ENCODE measurements at regions not wholly inside any gene's neighbourhood (a gene's known extent, or its start where the extent isn't known, plus 50 kb on each side); places are given as distances from the start of the nearest gene placed in this dataset.

GRCh38 chr18:40993363-40993762 is 961.7 kb upstream of the PIK3C3 start:
- no peak for DNase-seq (ENCODE audit: extremely low read depth, low read depth, low spot score)

DNA sequence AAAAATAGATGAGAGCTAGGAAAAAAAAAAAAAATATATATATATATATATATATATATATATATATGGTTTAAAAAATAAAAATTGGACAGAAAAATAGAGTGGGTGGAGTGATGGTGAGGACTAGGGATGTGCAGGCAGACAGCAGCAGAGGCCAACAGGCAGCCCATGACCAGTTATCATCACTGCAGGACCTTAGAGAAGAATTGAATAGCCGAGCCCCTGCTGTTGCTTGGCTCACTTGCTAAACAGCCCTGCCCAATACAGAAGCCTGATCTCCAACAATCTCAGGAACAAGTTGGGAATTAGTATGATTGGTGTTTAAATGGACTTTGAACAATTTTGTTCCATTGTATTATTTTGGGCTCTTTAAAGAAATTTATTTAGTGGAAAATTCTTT is 967.5 kb upstream of the PIK3C3 start:
- DNase-seq (ENCODE audit: extremely low read depth, low read depth, low spot score), result no peak

DNA sequence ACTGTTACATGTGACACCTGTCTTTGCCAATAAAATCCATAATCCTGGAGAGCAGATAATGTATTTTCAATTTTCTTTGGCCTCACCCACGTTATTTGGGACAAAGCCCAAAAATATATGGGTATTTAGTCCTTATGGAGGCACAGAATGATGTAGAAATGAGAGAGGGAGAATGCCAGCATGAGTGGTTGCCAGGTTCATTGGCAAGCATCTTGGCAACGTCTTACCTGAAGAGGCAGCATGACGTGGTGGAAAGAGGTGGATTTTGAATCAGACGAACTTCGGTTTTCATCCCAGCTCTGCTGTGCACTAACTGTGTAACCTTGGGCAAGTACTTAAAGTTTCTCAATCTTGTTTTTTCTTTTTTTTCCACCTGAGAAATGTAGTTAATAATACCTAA is 969.6 kb upstream of the PIK3C3 start:
- no peak for DNase-seq (ENCODE audit: extremely low read depth, low read depth, low spot score)

DNA sequence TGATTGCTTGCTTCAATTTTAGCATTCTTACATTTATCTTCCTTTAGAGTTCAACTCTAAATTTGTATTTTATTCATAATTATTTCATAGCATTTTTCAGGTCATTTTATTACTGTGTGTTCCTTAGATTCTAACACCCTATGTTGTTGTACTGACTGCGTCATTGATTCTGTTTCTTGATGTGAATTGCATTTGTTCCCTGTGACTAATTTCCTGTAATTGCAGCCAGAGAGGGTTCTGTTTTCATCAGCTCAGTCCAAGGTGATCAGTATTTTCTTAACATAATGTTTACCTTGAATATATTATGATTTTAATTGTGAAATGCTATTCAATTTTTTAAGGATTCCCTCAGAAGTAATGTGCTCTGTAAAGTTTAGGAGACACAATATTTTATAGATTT is 970.2 kb upstream of the PIK3C3 start:
- DNase-seq (ENCODE audit: extremely low read depth, low read depth, low spot score), result peak; percentile 27

GRCh38 chr18:40983835-40984234 is 971.2 kb upstream of the PIK3C3 start:
- DNase-seq (ENCODE audit: extremely low read depth, low read depth, low spot score), result no peak

DNA sequence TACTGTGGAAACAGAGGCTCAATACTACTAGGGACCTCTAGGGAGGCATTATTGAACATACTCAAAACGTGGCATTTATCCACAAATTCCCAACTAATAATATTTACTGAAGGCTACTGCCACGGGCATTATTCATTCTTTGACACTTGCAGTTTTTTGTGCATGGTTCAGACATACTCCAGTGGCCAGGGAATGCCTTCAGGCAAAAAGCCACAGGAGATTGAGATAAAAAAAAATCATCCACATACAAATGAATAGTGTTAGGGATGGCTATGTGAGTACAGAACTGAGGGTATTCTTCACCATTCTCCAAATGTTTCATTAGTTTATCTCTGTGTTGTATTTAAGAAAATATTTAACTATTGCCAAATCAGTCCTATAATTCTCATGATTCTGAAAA is 974.9 kb upstream of the PIK3C3 start:
- no peak for DNase-seq (ENCODE audit: extremely low read depth, low read depth, low spot score)

- no peak for DNase-seq (ENCODE audit: extremely low read depth, low read depth, low spot score)
Measured at GRCh38 chr18:40976050-40976449, 979.0 kb upstream of the PIK3C3 start.

DNA sequence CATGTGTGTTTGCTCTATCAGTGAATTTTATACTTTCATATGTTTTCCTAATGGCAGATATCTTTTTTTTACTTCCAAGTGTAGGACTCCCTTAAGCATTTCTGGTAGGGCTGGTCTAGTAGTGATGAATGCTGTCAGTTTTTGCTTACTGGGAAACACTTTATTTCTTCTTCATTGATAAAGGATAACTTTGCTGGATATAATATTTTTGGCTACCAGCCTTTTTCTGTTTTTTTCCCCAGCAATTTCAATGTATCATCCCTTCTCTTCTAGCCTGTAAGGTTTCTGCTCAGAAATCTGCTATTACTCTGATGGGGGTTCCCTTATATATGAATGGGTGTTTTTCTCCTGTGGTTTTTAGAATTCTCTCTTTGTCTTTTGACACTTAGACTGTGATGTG is 980.6 kb upstream of the PIK3C3 start:
- DNase-seq (ENCODE audit: extremely low read depth, low read depth, low spot score), result no peak

GRCh38 chr18:40962784-40963183 is 992.2 kb upstream of the PIK3C3 start:
- no peak for DNase-seq (ENCODE audit: extremely low read depth, low read depth, low spot score)

DNA sequence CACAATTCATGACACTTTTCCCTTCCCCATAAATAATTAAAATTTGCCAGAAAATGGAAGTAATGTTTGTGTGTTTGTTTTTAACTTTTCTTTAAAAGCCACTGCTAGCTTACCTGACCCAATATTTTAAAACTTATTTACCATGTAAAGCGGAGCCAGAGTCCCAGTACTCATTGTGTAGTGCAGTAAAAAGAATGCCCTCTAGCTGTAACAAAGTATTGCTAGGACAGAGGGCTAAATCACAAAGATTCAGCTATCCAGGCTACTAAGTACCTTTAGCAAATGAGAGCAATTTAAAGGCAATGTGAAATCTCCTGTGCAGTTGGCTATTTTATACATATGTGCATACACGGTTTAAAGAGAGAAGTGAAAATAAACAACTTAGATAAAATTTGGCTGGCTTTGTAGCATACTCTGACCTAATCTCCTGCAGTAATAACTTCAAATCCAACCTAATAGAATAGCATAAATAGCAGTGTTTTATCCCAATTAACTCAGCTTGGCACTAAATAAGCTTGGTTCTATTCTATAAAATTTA is 997.4 kb upstream of the PIK3C3 start:
- no peak for DNase-seq (ENCODE audit: extremely low read depth, low read depth, low spot score)

DNA sequence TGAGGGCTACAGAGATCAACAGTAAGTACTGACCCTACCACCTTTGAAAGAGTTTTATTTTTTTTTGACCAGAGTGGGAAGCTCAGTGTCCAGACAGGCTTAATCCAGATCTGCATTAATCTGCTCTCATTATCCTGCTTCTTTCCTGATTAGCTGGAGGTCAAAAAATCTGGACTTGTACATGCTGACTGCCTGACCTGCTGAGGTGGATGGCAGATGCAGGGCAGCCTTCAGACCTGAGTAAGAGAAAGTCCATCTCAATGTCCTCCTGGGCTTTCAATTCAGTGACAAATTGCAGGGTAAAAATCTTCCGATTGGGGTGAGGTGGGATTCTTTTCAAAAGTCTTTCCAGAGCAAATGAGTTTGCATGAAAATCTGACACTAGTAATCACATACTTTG is 998.8 kb upstream of the PIK3C3 start:
- no peak for DNase-seq (ENCODE audit: extremely low read depth, low read depth, low spot score)

DNA sequence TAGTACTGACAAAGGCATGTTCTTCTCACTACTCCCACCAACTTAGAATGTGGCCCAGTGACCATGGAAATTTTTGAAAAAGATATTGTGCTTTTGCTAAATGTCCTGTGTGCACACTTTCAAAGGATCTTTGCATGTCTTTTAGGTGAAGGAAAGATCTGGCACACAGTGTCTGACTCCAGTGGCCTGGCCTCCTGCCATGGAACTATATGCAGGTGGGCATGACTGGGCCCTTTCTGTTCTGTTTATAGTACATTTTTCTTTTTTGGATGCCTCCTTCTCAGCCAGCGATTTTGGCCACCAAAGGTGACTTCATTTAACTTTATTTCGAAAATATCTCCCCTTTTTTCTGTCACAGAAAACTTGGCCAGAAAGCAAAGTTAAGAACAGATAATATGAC is 999.7 kb upstream of the PIK3C3 start:
- DNase-seq (ENCODE audit: extremely low read depth, low read depth, low spot score), result no peak

GRCh38 chr18:40949114-40949950 is 1005.7 kb upstream of the PIK3C3 start:
- no peak for DNase-seq (ENCODE audit: extremely low read depth, low read depth, low spot score)

DNA sequence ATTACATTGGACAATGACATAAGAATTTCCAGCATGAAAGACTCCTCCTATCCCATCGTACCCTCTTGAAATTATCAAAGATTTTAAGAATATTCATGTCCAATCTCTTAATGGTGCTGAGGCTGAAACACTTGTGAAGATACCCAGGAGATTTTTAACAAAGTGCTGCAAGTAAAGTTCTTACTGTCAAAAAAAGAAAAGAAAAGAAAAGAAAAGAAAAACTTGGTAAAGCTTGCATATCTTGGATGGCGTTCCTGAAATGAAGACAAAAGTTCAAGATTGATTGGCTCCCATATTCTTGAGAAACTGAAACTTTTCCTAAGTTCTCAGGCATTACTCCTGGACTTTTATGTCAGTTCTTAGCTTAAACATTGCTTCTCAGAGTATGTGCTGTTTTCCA is 1010.5 kb upstream of the PIK3C3 start:
- no peak for DNase-seq (ENCODE audit: extremely low read depth, low read depth, low spot score)

GRCh38 chr18:40939656-40940515 is 1015.1 kb upstream of the PIK3C3 start:
- no peak for DNase-seq (ENCODE audit: extremely low read depth, low read depth, low spot score)

DNA sequence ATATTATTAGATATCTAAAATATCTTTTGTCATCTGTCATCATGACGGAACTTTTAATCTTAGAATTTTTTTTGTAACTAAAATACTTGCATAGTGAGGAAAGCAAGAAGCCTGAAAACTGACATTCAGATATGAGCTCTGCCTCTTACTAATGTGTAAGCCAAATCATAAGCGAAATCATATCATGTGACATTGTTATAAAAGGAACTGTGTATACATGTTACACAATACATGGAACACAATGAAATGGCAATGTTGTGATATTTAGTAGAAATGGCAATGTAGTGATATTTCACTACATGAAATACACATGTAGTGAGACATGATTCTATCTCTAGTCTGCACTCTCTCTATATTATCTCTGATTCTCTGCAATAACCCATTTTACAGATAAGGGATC is 1016.4 kb upstream of the PIK3C3 start:
- no peak for DNase-seq (ENCODE audit: extremely low read depth, low read depth, low spot score)

GRCh38 chr18:40937386-40937785 is 1017.6 kb upstream of the PIK3C3 start:
- DNase-seq (ENCODE audit: extremely low read depth, low read depth, low spot score), result no peak

- DNase-seq (ENCODE audit: extremely low read depth, low read depth, low spot score), result peak; percentile 14
Measured at GRCh38 chr18:40935423-40935822, 1019.6 kb upstream of the PIK3C3 start.

DNA sequence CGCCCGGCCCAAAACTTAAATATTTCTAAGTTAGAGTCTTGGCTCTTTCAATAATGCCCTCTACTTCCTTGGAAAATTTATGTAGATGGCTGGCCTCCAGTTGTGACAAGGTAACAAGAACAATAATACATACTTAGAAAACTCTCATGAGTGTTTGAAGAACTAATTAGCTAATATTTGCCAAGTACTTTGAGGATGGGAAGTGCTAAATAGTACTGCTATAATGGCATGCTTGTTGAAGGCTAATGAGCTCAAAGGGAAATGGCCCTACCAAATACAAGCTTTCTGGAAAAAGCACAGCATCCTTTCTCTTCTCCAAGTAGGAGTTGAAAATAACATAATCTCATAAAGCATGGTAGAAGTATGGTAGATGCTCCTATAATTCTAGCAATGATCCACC is 1022.2 kb upstream of the PIK3C3 start:
- DNase-seq (ENCODE audit: extremely low read depth, low read depth, low spot score), result no peak

DNA sequence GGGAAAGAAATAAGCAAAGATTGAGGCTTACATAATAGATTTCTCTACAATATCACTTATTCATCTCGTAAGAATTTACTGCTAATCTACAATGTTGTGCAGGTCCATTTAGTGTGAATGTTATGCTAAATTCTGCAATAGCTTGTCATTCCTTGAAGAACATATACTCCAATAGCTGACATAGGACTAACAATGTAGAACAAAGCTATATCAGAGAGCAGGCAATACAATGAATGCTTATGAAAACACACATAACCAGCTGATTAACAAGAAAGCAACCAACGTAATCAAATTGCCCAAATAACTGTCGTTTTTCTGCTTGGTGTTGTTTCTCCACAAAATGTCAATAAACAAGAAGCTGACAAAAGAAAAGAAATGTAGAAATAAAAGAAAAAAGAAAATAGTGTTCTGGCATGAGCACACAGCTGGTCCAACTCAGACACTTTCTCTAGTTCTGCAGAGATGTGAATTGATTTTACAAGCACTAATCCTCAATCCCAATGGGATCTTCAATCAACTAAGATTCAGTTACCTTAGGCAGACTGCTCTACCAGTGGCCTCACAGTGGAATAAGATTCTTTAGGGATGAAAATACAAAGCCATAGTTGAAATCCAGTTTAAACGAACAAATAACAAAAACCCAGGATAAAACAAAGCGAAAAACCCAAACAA is 1024.7 kb upstream of the PIK3C3 start:
- no peak for DNase-seq (ENCODE audit: extremely low read depth, low read depth, low spot score)

GRCh38 chr18:40929399-40929798 is 1025.6 kb upstream of the PIK3C3 start:
- no peak for DNase-seq (ENCODE audit: extremely low read depth, low read depth, low spot score)

All from glomerular endothelial cell (primary cell).